ENCODE measurements at regions not wholly inside any gene's neighbourhood (a gene's known extent, or its start where the extent isn't known, plus 50 kb on each side); places are given as distances from the start of the nearest gene placed in this dataset.

GRCh38 chr3:22969276-22969675, 233.9 kb upstream of the UBE2E2 start:
- no peak for TF ChIP-seq CTCF (IDR thresholded peaks at IDR 0.05; ENCODE audit: borderline replicate concordance)
- H3K4me1 ChIP-seq: no peaks in the 10 kb centered on the region
- H3K27me3 ChIP-seq (ENCODE audit: low read depth): no peaks in the 10 kb centered on the region
- DNase-seq: no peak
- no peak overlapping the region for H3K27ac ChIP-seq (replicated peaks)
- H3K4me3 ChIP-seq: no peak overlapping the region
- no peaks in the 10 kb centered on the region for H3K36me3 ChIP-seq
- intact Hi-C loops (cut with micrococcal nuclease): no loop called here
- H3K9me3 ChIP-seq (replicated peaks): no peaks in the 10 kb centered on the region

- TF ChIP-seq CTCF (IDR thresholded peaks at IDR 0.05; ENCODE audit: borderline replicate concordance): no peak
- no peaks in the 10 kb centered on the region for H3K27me3 ChIP-seq (ENCODE audit: low read depth)
- H3K9me3 ChIP-seq (replicated peaks): no peaks in the 10 kb centered on the region
- DNase-seq: no peak
- H3K4me3 ChIP-seq: no peak overlapping the region
- no peaks in the 10 kb centered on the region for H3K4me1 ChIP-seq
- H3K36me3 ChIP-seq: no peaks in the 10 kb centered on the region
- intact Hi-C loops (cut with micrococcal nuclease): no loop called here
- no peak overlapping the region for H3K27ac ChIP-seq (replicated peaks)
These were observed 231.6 kb upstream of the UBE2E2 start for GRCh38 chr3:22971497-22971896.

GRCh38 chr3:22977042-22977441, 226.1 kb upstream of the UBE2E2 start:
- no peaks in the 10 kb centered on the region for H3K36me3 ChIP-seq
- no peak overlapping the region for H3K27ac ChIP-seq (replicated peaks)
- H3K9me3 ChIP-seq (replicated peaks): no peaks in the 10 kb centered on the region
- no peak for DNase-seq
- H3K4me3 ChIP-seq: no peak overlapping the region
- no peaks in the 10 kb centered on the region for H3K27me3 ChIP-seq (ENCODE audit: low read depth)
- no peak for TF ChIP-seq CTCF (IDR thresholded peaks at IDR 0.05; ENCODE audit: borderline replicate concordance)
- H3K4me1 ChIP-seq: no peaks in the 10 kb centered on the region
- intact Hi-C loops (cut with micrococcal nuclease): no loop called here

GRCh38 chr3:22977650-22978289, 225.4 kb upstream of the UBE2E2 start:
- no peak overlapping the region for H3K4me3 ChIP-seq
- intact Hi-C loops (cut with micrococcal nuclease): no loop called here
- no peak overlapping the region for H3K27ac ChIP-seq (replicated peaks)
- H3K27me3 ChIP-seq (ENCODE audit: low read depth): no peaks in the 10 kb centered on the region
- H3K36me3 ChIP-seq: no peaks in the 10 kb centered on the region
- no peak for TF ChIP-seq CTCF (IDR thresholded peaks at IDR 0.05; ENCODE audit: borderline replicate concordance)
- H3K9me3 ChIP-seq (replicated peaks): no peaks in the 10 kb centered on the region
- peaks cover 1% of the 10 kb centered on the region for H3K4me1 ChIP-seq
- DNase-seq: no peak

GRCh38 chr3:22979581-22979980, 223.5 kb upstream of the UBE2E2 start:
- Histone ChIP-seq H3K27ac (replicated peaks) (no peak overlapping the region), H3K9me3 (replicated peaks) (no peaks in the 10 kb centered on the region), H3K36me3 (no peaks in the 10 kb centered on the region), H3K4me1 (peaks cover 4% of the 10 kb centered on the region), H3K4me3 (no peak overlapping the region), H3K27me3 (ENCODE audit: low read depth) (no peaks in the 10 kb centered on the region)
- no peak for TF ChIP-seq CTCF (IDR thresholded peaks at IDR 0.05; ENCODE audit: borderline replicate concordance)
- DNase-seq: no peak
- intact Hi-C loops (cut with micrococcal nuclease): no loop called here

All from left ventricle myocardium inferior (tissue), 1 donor.